ENCODE measurements at regions not wholly inside any gene's neighbourhood (a gene's known extent, or its start where the extent isn't known, plus 50 kb on each side); places are given as distances from the start of the nearest gene placed in this dataset.

DNA sequence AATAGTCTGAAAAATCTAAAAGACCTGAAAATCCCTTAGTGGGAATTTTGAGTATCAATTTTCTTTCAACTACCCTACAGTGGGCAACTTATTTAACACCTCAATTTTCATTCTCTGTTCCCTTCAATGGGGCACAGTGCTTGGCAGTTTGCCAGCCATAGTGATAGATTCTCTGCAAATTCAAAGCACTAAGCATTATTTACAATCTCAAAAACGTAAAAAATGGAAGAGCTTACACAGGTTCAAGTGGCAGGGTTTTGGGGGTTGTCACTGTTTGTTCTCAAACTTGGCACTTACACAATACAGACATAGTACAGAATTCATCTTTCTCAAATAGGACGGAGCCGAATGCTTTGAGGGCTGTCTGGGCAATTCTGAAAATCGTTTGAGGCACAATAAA, 515.0 kb downstream of the EFNA5 start:
- Histone ChIP-seq H3K9me3 (ENCODE audit: control insufficient read depth, insufficient read depth, low read length) (no peaks in the 10 kb centered on the region), H3K27me3 (ENCODE audit: control insufficient read depth, insufficient read depth, low read length) (no peaks in the 10 kb centered on the region), H3K4me3 (ENCODE audit: low read depth, low read length) (no peak overlapping the region), H3K27ac (ENCODE audit: low read depth, low read length) (no peak overlapping the region)
- ChIA-PET CTCF (no interaction called here), POLR2A (no interaction called here)
- TF ChIP-seq, protein P1, sequence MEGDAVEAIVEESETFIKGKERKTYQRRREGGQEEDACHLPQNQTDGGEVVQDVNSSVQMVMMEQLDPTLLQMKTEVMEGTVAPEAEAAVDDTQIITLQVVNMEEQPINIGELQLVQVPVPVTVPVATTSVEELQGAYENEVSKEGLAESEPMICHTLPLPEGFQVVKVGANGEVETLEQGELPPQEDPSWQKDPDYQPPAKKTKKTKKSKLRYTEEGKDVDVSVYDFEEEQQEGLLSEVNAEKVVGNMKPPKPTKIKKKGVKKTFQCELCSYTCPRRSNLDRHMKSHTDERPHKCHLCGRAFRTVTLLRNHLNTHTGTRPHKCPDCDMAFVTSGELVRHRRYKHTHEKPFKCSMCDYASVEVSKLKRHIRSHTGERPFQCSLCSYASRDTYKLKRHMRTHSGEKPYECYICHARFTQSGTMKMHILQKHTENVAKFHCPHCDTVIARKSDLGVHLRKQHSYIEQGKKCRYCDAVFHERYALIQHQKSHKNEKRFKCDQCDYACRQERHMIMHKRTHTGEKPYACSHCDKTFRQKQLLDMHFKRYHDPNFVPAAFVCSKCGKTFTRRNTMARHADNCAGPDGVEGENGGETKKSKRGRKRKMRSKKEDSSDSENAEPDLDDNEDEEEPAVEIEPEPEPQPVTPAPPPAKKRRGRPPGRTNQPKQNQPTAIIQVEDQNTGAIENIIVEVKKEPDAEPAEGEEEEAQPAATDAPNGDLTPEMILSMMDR (IDR thresholded peaks at IDR 0.05; ENCODE audit: low read depth, low read length), result no peak
- no peak for DNase-seq (ENCODE audit: low read depth, low spot score)

DNA sequence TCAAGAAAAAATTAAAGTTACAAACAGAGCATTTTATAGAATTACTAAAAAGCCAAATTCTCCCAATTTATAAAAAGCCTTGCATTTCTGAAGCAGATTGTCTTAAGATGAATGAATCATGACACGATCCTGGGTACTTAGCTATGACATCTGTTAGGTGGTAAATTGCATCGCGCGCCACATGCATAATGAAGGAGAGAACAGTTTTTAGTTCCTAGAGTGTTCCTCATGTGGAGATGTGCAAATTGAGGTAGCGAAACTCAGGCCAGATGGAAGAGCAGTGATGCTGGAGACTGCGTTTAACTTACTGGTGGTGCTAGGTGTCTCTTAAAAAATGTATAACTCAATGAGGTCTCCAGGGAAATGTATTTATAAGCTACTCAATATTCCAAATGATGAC, 516.1 kb downstream of the EFNA5 start:
- TF ChIP-seq, protein P1 (IDR thresholded peaks at IDR 0.05; ENCODE audit: low read depth, low read length), result no peak
- Histone ChIP-seq H3K27ac (ENCODE audit: low read depth, low read length) (no peak overlapping the region), H3K4me3 (ENCODE audit: low read depth, low read length) (no peak overlapping the region), H3K27me3 (ENCODE audit: control insufficient read depth, insufficient read depth, low read length) (no peaks in the 10 kb centered on the region), H3K9me3 (ENCODE audit: control insufficient read depth, insufficient read depth, low read length) (no peaks in the 10 kb centered on the region)
- ChIA-PET CTCF (no interaction called here), POLR2A (no interaction called here)
- DNase-seq (ENCODE audit: low read depth, low spot score), result no peak

DNA sequence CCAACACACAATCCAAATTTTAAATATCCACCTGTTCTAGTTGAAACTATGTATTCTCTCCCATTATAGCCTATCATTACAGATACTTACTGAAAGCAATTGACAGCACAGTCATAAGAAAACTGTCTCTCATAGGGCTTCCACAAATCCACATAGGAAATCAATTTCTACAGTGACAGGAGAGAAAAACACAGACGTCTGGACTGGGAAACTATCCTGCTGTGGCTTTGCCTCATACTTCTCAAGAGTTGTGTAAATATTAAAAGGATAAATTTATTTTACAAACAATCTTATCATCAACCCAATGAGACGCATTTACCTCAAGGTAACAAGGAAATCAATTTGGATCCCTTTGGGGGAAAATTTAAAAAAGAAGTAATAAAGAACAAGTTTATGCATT, 517.5 kb downstream of the EFNA5 start:
- H3K4me3 ChIP-seq (ENCODE audit: low read depth, low read length), result no peak overlapping the region
- DNase-seq (ENCODE audit: low read depth, low spot score), result no peak
- no peak overlapping the region for H3K27ac ChIP-seq (ENCODE audit: low read depth, low read length)
- ChIA-PET POLR2A (no interaction called here), CTCF (no interaction called here)
- H3K27me3 ChIP-seq (ENCODE audit: control insufficient read depth, insufficient read depth, low read length), result no peaks in the 10 kb centered on the region
- H3K9me3 ChIP-seq (ENCODE audit: control insufficient read depth, insufficient read depth, low read length), result no peaks in the 10 kb centered on the region
- TF ChIP-seq, protein P1 (IDR thresholded peaks at IDR 0.05; ENCODE audit: low read depth, low read length), result no peak

DNA sequence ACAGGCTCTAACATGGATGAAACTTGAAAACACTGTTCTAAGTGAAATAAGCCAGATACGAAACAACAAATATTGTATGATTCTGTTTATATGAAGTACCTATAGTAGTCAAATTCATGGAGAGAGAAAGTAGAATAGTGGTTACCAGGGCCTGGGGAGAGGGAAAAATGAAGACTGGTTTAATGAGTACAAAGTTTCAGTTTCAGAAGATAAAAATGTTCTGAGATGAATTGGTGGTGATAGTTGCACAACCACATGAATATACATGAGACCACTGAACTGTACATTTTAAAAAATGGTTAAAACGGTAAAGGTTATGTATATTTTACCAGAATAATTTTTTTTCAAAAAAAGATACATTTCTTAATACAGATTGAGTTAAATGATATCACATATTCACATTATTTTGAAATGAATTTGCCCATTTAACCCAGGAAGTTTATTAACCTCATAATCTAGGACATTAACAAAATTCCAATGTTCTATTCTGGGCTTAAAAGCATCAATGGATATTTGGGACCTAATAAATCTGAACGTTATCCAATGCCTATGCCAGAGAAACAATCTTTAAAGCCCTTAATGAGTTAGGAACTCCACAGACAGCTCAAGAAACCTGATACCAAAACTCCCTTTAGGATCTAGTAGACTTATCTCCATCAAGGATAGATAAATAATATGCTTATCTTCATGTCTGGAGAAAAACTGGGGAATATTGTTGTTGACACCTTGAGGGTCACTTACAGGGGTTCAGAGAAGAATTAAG, 521.3 kb downstream of the EFNA5 start:
- no peak for DNase-seq (ENCODE audit: low read depth, low spot score)
- ChIA-PET CTCF (interaction anchor here (0.5 kb wide), 1 partner anchor 512 kb away, joined by 3 read pairs; no protein-coding TSS in a partner anchor), POLR2A (no interaction called here)
- H3K27ac ChIP-seq (ENCODE audit: low read depth, low read length), result no peak overlapping the region
- no peak overlapping the region for H3K4me3 ChIP-seq (ENCODE audit: low read depth, low read length)
- no peaks in the 10 kb centered on the region for H3K27me3 ChIP-seq (ENCODE audit: control insufficient read depth, insufficient read depth, low read length)
- TF ChIP-seq, protein P1 (IDR thresholded peaks at IDR 0.05; ENCODE audit: low read depth, low read length), result no peak
- no peaks in the 10 kb centered on the region for H3K9me3 ChIP-seq (ENCODE audit: control insufficient read depth, insufficient read depth, low read length)

DNA sequence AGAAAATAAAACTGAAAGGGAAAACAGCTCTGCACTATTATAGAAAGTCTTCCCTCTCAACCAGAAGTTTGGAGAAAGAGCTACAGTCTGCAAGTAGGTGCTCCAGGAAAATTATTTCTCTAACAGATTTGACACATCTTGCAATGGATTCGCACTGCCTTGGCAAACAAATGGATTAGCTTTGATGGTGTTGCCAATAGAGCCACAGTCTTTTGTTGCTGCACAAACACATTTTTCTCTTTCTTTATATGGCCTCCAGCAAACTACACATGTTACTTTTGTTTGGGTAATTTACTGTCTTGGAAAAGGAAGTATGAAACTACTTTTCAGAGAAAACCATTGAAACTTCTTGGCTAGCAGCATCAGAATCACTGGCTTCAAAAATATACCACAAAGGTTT, 523.1 kb downstream of the EFNA5 start:
- POLR2A ChIA-PET, result no interaction called here
- H3K4me3 ChIP-seq (ENCODE audit: low read depth, low read length), result no peak overlapping the region
- H3K27me3 ChIP-seq (ENCODE audit: control insufficient read depth, insufficient read depth, low read length), result no peaks in the 10 kb centered on the region

More for the DNA sequence above, 523.1 kb downstream of the EFNA5 start:
- TF ChIP-seq, protein P1 (IDR thresholded peaks at IDR 0.05; ENCODE audit: low read depth, low read length), result no peak
- no peaks in the 10 kb centered on the region for H3K9me3 ChIP-seq (ENCODE audit: control insufficient read depth, insufficient read depth, low read length)
- DNase-seq (ENCODE audit: low read depth, low spot score), result no peak
- CTCF ChIA-PET, result interaction anchor here (0.6 kb wide), 1 partner anchor 1027 kb away, joined by 4 read pairs; no protein-coding TSS in a partner anchor
- no peak overlapping the region for H3K27ac ChIP-seq (ENCODE audit: low read depth, low read length)
